A549 (cell line): ENCODE measurements at regions not wholly inside any gene's neighbourhood (a gene's known extent, or its start where the extent isn't known, plus 50 kb on each side); places are given as distances from the start of the nearest gene placed in this dataset.
A peak's percentile ranks its signal among the peaks of the same experiment; 100 is the strongest.

Source experiments
- ATAC-seq, 2 experiments: fragments of 200-7000 bp in 1 of 2; fragments of >200 bp in 1 of 2; cut with Nextera tagmentation in 1 of 2; cut with Tn5 transposase in 1 of 2; 3 replicates each; pipeline versions ENCODE4 v1.8.0 to v1.9.1; 2018 to 2020; ENCODE audit warnings: mild to moderate bottlenecking in 1 of 2, moderate library complexity in 1 of 2
- CTCF ChIA-PET: fragments of 300-600 bp; sonication (Branson Sonifier 250); formaldehyde crosslinking; extraction: SDS; loops from one replicate; lab custom pipeline; 2021; ENCODE audit warnings: antibody characterized with exemption, inconsistent platforms; lab: Yijun Ruan, JAX
- POLR2A ChIA-PET: fragments of 350-600 bp; formaldehyde crosslinking; extraction: SDS; loops from one replicate; lab custom pipeline; 2021; ENCODE audit warnings: antibody characterized with exemption, inconsistent platforms; lab: Yijun Ruan, JAX
- DNase-seq, 2 experiments: peaks; one replicate each; pipeline versions ENCODE4 v3.0.0 to v3.0.0-alpha.2; 2011 to 2016; ENCODE audit warnings: low read depth in 1 of 2, low spot score in 1 of 2
- FAIRE-seq: peaks from 2 replicates; lab custom pipeline; 2011; peaks lifted over from hg19 to GRCh38; lab: Jason Lieb, UNC
- H3K27ac ChIP-seq, 2 experiments: fragments of >200 bp; sonication (Bioruptor Twin); formaldehyde crosslinking; 3 replicates each; pipeline ENCODE4 v1.5.1; 2016 to 2017
- H3K4me1 ChIP-seq: fragments of >200 bp; sonication (Bioruptor Twin); formaldehyde crosslinking; 3 replicates; pipeline ENCODE4 v1.6.1; 2016
- H3K4me2 ChIP-seq: fragments of >200 bp; sonication (Bioruptor Twin); formaldehyde crosslinking; 3 replicates; pipeline ENCODE4 v1.6.1; 2016
- H3K4me3 ChIP-seq: fragments of >200 bp; sonication (Bioruptor Twin); formaldehyde crosslinking; 3 replicates; pipeline ENCODE4 v1.5.1; 2016
- H3K9me3 ChIP-seq: fragments of >200 bp; sonication (Bioruptor Twin); formaldehyde crosslinking; 3 replicates; pipeline ENCODE4 v1.6.1; 2016
- CBX2 ChIP-seq: fragments of 200-600 bp; sonication (generic); IDR thresholded peaks from 2 replicates; pipeline ENCODE4 v1.6.1; 2016; ENCODE audit warnings: low read depth, mild to moderate bottlenecking, borderline replicate concordance
- CBX8 ChIP-seq: fragments of 200-600 bp; sonication (generic); IDR thresholded peaks from 2 replicates; pipeline ENCODE4 v1.6.1; 2016
- CEBPB ChIP-seq, 2 experiments: fragments of >200 bp in 1 of 2; sonication (Bioruptor Twin) in 1 of 2; formaldehyde crosslinking in 1 of 2; IDR thresholded peaks; 2 replicates each; pipeline ENCODE4 v1.6.1; 2012 to 2016
- CHD2 ChIP-seq: fragments of 150-350 bp; IDR thresholded peaks from 2 replicates; pipeline ENCODE4 v1.6.1; 2014; ENCODE audit warnings: low read length; ENCODE audit not compliant: partially characterized antibody
- CHD4 ChIP-seq: fragments of 200-600 bp; sonication (generic); IDR thresholded peaks from 2 replicates; pipeline ENCODE4 v1.6.1; 2016; ENCODE audit warnings: antibody characterized with exemption, mild to moderate bottlenecking, borderline replicate concordance
- EHF ChIP-seq: fragments of 250-450 bp; sonication (Bioruptor Pico); IDR thresholded peaks from 2 replicates; pipeline ENCODE4 v1.5.0; 2020; ENCODE audit warnings: mild to moderate bottlenecking
- EP300 ChIP-seq, 2 experiments: fragments of >200 bp; sonication (Bioruptor Twin); formaldehyde crosslinking; IDR thresholded peaks; 2 replicates in 1 of 2; 3 replicates in 1 of 2; pipeline ENCODE4 v1.6.1; 2016 to 2017
- ESRRA ChIP-seq: fragments of 150-350 bp; IDR thresholded peaks from 2 replicates; pipeline ENCODE4 v1.6.1; 2014; ENCODE audit warnings: mild to moderate bottlenecking, low read length, borderline replicate concordance
- FOSB ChIP-seq: fragments of 250-450 bp; sonication (Bioruptor Pico); IDR thresholded peaks from 2 replicates; pipeline ENCODE4 v1.5.0; 2020; ENCODE audit warnings: mild to moderate bottlenecking, moderate library complexity
- GATA3 ChIP-seq: IDR thresholded peaks from 2 replicates; pipeline ENCODE4 v1.6.1; 2012; ENCODE audit warnings: borderline replicate concordance
- HDAC2 ChIP-seq: fragments of 200-600 bp; sonication (generic); IDR thresholded peaks from 2 replicates; pipeline ENCODE4 v1.6.1; 2016
- HOXB5 ChIP-seq: fragments of 250-450 bp; sonication (Bioruptor Pico); IDR thresholded peaks from 2 replicates; pipeline ENCODE4 v1.5.0; 2020; ENCODE audit warnings: mild to moderate bottlenecking, moderate library complexity
- NFE2L2 ChIP-seq: fragments of 150-350 bp; conservative IDR thresholded peaks from 2 replicates; pipeline ENCODE4 v1.6.1; 2014; ENCODE audit warnings: low read length
- NPAS2 ChIP-seq: fragments of 250-450 bp; sonication (Bioruptor Pico); IDR thresholded peaks from 2 replicates; pipeline ENCODE4 v1.8.0; 2022; ENCODE audit warnings: mild to moderate bottlenecking, moderate library complexity, borderline replicate concordance
- NR3C1 ChIP-seq: fragments of >200 bp; sonication (Bioruptor Twin); formaldehyde crosslinking; IDR thresholded peaks from 3 replicates; pipeline ENCODE4 v1.6.1; 2017
- POLR2A ChIP-seq: IDR thresholded peaks from 2 replicates; pipeline ENCODE4 v1.6.1; 2012; ENCODE audit warnings: mild to moderate bottlenecking, low read length
- RAD21 ChIP-seq, 2 experiments: fragments of >200 bp in 1 of 2; sonication (Bioruptor Twin) in 1 of 2; formaldehyde crosslinking in 1 of 2; IDR thresholded peaks in 1 of 2; conservative IDR thresholded peaks in 1 of 2; 2 replicates in 1 of 2; 3 replicates in 1 of 2; pipeline ENCODE4 v1.6.1; 2012 to 2018; ENCODE audit warnings: inconsistent platforms in 1 of 2
- RARB ChIP-seq: fragments of 250-450 bp; sonication (Bioruptor Pico); IDR thresholded peaks from 2 replicates; pipeline ENCODE4 v1.8.0; 2021; ENCODE audit warnings: mild to moderate bottlenecking, moderate library complexity
- RCOR1 ChIP-seq: fragments of 150-350 bp; IDR thresholded peaks from 2 replicates; pipeline ENCODE4 v1.6.1; 2014; ENCODE audit warnings: antibody characterized with exemption, low read length, low read depth
- RNF2 ChIP-seq: fragments of 200-600 bp; sonication (generic); IDR thresholded peaks from 2 replicates; pipeline ENCODE4 v1.6.1; 2016; ENCODE audit warnings: low read depth, mild to moderate bottlenecking, antibody characterized with exemption, moderate library complexity, borderline replicate concordance
- TFCP2L1 ChIP-seq: fragments of 250-450 bp; sonication (Bioruptor Pico); IDR thresholded peaks from 2 replicates; pipeline ENCODE4 v1.5.0; 2021; ENCODE audit warnings: mild to moderate bottlenecking
- TP53 ChIP-seq: fragments of 250-450 bp; sonication (Bioruptor Pico); IDR thresholded peaks from 2 replicates; pipeline ENCODE4 v1.5.0; 2021; ENCODE audit warnings: mild to moderate bottlenecking, moderate library complexity
- ZC3H11A ChIP-seq: fragments of 450-650 bp; IDR thresholded peaks from 2 replicates; pipeline ENCODE4 v1.6.1; 2014; ENCODE audit warnings: antibody characterized with exemption, mild to moderate bottlenecking
- WGBS: methylation state at CpG from one replicate; pipeline ENCODE4 v1.1.6; 2017; ENCODE audit errors: missing lambda C conversion rate; 5-methylcytosine and 5-hydroxymethylcytosine counted together
- TF ChIP-seq, protein P1 (sequence below): IDR thresholded peaks from 2 replicates; pipeline ENCODE4 v1.6.1; 2012
- TF ChIP-seq, protein P2 (sequence below): fragments of 450-650 bp; IDR thresholded peaks from 2 replicates; pipeline ENCODE4 v1.6.1; 2014; ENCODE audit warnings: antibody characterized with exemption
- TF ChIP-seq, protein P3 (sequence below): fragments of 250-450 bp; sonication (Bioruptor Pico); IDR thresholded peaks from 2 replicates; pipeline ENCODE4 v1.5.0; 2020; ENCODE audit warnings: low read depth, mild to moderate bottlenecking, moderate library complexity
- TF ChIP-seq, protein P4 (sequence below): fragments of >200 bp; sonication (Bioruptor Twin); formaldehyde crosslinking; IDR thresholded peaks from 3 replicates; pipeline ENCODE4 v1.6.1; 2016
- TF ChIP-seq, protein P5 (sequence below): IDR thresholded peaks from 2 replicates; pipeline ENCODE4 v1.6.1; 2012; ENCODE audit warnings: low read depth, borderline replicate concordance

DNA sequence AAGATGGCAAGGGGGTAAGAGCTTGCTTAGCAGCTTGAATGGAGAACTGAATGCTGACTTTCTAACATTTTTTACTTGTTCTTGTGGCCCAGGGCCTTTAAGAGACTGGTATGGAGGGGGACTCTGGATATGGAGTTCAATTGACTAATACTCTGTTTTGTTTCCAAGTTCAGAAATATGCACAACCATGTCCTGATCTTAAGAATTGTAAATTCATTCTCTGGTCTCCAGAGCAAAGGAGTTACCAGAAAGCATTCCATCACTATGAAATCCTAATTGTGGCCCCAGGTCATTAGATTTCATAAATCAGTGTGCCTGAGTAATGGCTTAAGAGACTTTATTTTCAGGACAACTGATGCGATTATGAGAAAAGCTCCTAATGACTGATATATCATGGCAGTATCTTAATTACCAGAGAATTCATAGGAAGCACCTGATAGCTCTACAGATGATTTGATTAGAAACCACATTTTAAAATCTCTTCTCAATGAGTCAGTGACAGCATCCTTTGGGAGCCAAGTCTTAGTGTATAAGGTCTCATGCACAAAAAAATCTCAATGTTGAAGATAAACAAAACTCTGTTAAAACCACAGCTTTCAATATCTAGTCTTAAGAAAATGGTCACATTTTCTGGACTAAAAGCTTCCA, 613.6 kb upstream of the KLF4 start:
- TF ChIP-seq NR3C1, result no peak
- TF ChIP-seq, protein P1, sequence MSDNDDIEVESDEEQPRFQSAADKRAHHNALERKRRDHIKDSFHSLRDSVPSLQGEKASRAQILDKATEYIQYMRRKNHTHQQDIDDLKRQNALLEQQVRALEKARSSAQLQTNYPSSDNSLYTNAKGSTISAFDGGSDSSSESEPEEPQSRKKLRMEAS, result no peak
- Histone ChIP-seq H3K9me3 (no peaks in the 10 kb centered on the region), H3K4me1 (peaks cover 7% of the 10 kb centered on the region; the same call in 1 of the 3 replicates), H3K27ac (peak overlapping the region in 1 of 2 experiments; percentile 30; a peak in 1 of 6 replicates), H3K4me3 (no peak overlapping the region), H3K4me2 (no peak overlapping the region)
- CTCF ChIA-PET, result no interaction called here
- WGBS, result 95% methylated on average over 1 of the region's 1 CpG
- DNase-seq (no peak), FAIRE-seq (no peak), ATAC-seq (no peak)
- POLR2A ChIA-PET, result no interaction called here

DNA sequence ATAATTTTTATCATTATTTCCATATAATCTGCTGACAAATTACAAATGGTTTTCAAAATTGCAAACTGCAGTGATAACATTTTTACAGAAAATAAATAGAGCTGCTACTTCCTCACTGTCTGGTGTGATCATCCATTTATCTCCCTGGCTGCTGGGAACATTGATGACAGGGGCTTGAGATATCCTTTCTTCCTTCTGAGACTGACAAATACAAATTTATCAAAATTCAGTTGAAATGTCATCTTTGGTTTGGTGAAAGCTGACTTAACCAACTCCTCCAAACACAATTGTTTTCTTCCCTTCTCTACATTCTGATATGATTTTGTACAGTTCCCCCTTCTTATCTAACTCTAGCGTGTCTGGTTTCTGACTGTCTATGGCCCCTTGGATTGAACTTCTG, 611.8 kb upstream of the KLF4 start:
- ATAC-seq, result no peak
- 88% methylated on average over 1 of the region's 1 CpG for WGBS

DNA sequence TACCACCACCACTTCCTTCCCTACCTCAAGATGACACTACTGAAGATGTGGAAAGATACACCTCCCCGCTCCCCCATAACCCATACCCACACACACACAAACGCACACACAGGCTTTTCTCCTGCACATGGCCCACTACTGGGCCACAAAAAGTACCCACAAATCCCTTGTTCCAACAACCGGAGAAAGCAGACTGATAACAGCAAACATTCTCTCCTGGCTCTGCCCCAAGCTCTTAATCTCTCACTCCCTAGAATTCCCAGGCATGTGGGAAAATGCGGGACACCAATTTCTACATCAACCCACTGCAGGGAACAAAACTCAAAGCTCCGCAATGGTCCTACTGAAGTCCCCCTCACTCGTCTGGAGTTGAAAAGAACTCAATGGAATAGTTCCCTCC, 611.0 kb upstream of the KLF4 start:
- ChIA-PET POLR2A (interaction anchor here (1.1 kb wide), 1 partner anchor 171 kb away, joined by 5 read pairs; no protein-coding TSS in a partner anchor), CTCF (interaction anchor here (0.5 to 1.3 kb wide), 2 partner anchors 10 to 360 kb away, joined by 3 read pairs; no protein-coding TSS in a partner anchor)
- Histone ChIP-seq H3K27ac (peak overlapping the region in 1 of 2 experiments; percentile 38; a peak in 2 of 6 replicates), H3K4me3 (no peak overlapping the region), H3K4me2 (no peak overlapping the region), H3K4me1 (peaks cover 4% of the 10 kb centered on the region; the same call in 1 of the 3 replicates), H3K9me3 (no peaks in the 10 kb centered on the region)
- DNase-seq (no peak), ATAC-seq (no peak), FAIRE-seq (no peak)
- 77% methylated on average over 6 of the region's 6 CpGs for WGBS
- TF ChIP-seq HDAC2, result no peak
- no peak for TF ChIP-seq CEBPB (IDR thresholded peaks at IDR 0.05)
- TF ChIP-seq TP53, result no peak
- TF ChIP-seq, protein P2, sequence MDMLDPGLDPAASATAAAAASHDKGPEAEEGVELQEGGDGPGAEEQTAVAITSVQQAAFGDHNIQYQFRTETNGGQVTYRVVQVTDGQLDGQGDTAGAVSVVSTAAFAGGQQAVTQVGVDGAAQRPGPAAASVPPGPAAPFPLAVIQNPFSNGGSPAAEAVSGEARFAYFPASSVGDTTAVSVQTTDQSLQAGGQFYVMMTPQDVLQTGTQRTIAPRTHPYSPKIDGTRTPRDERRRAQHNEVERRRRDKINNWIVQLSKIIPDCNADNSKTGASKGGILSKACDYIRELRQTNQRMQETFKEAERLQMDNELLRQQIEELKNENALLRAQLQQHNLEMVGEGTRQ, result no peak
- TF ChIP-seq TFCP2L1 (CRISPR knock-in tag), result no peak
- TF ChIP-seq, protein P1, result no peak
- TF ChIP-seq ZC3H11A, result no peak
- no peak for TF ChIP-seq NPAS2
- TF ChIP-seq ESRRA, result no peak
- TF ChIP-seq EHF (CRISPR knock-in tag), result no peak
- TF ChIP-seq, protein P3, sequence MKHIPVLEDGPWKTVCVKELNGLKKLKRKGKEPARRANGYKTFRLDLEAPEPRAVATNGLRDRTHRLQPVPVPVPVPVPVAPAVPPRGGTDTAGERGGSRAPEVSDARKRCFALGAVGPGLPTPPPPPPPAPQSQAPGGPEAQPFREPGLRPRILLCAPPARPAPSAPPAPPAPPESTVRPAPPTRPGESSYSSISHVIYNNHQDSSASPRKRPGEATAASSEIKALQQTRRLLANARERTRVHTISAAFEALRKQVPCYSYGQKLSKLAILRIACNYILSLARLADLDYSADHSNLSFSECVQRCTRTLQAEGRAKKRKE (CRISPR knock-in tag), result no peak
- TF ChIP-seq RCOR1, result no peak
- TF ChIP-seq CHD4, result no peak
- TF ChIP-seq, protein P4, sequence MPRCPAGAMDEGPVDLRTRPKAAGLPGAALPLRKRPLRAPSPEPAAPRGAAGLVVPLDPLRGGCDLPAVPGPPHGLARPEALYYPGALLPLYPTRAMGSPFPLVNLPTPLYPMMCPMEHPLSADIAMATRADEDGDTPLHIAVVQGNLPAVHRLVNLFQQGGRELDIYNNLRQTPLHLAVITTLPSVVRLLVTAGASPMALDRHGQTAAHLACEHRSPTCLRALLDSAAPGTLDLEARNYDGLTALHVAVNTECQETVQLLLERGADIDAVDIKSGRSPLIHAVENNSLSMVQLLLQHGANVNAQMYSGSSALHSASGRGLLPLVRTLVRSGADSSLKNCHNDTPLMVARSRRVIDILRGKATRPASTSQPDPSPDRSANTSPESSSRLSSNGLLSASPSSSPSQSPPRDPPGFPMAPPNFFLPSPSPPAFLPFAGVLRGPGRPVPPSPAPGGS, result no peak
- no peak for TF ChIP-seq CHD2
- TF ChIP-seq HOXB5 (CRISPR knock-in tag), result no peak
- TF ChIP-seq POLR2A, result no peak

More for the DNA sequence above, 611.8 kb upstream of the KLF4 start:
- DNase-seq, result no peak
- no peak overlapping the region for H3K4me2 ChIP-seq
- peaks cover 7% of the 10 kb centered on the region; the same call in 1 of the 3 replicates for H3K4me1 ChIP-seq
- H3K27ac ChIP-seq, result no peak overlapping the region
- POLR2A ChIA-PET, result no interaction called here
- TF ChIP-seq GATA3 (no peak), NFE2L2 (no peak), ZC3H11A (no peak), CBX8 (no peak), CBX2 (no peak), FOSB (CRISPR knock-in tag) (no peak), EP300 (IDR thresholded peaks at IDR 0.05) (no peak), RAD21 (conservative IDR thresholded peaks at IDR 0.05 in 1 of 2, IDR thresholded peaks at IDR 0.05 in 1 of 2) (no peak), TP53 (no peak), RNF2 (no peak), RARB (no peak)
- TF ChIP-seq, protein P5, sequence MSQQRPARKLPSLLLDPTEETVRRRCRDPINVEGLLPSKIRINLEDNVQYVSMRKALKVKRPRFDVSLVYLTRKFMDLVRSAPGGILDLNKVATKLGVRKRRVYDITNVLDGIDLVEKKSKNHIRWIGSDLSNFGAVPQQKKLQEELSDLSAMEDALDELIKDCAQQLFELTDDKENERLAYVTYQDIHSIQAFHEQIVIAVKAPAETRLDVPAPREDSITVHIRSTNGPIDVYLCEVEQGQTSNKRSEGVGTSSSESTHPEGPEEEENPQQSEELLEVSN, result no peak
- H3K9me3 ChIP-seq, result no peaks in the 10 kb centered on the region
- FAIRE-seq, result no peak
- H3K4me3 ChIP-seq, result no peak overlapping the region
- CTCF ChIA-PET, result no interaction called here
